H9 (cell line): ENCODE measurements at regions not wholly inside any gene's neighbourhood (a gene's known extent, or its start where the extent isn't known, plus 50 kb on each side); places are given as distances from the start of the nearest gene placed in this dataset.

Experiments used
- DNase-seq: peaks from one replicate; pipeline ENCODE4 v3.0.0-alpha.2; 2017
- H2AFZ ChIP-seq: one replicate; pipeline ENCODE4 v1.6.1; 2013; ENCODE audit warnings: mild to moderate bottlenecking, low read length, control low read depth, moderate library complexity
- H2AK5ac ChIP-seq: 2 replicates; pipeline ENCODE4 v1.6.1; 2013; ENCODE audit warnings: low read length, control low read depth, mixed read lengths; ENCODE audit not compliant: insufficient read length
- H2BK120ac ChIP-seq: one replicate; pipeline ENCODE4 v1.6.1; 2013; ENCODE audit warnings: low read depth, mild to moderate bottlenecking, low read length, control low read depth, inconsistent platforms; ENCODE audit not compliant: poor library complexity, severe bottlenecking
- H2BK12ac ChIP-seq: 2 replicates; pipeline ENCODE4 v1.6.1; 2013; ENCODE audit warnings: low read length, control low read depth, mixed read lengths, low read depth; ENCODE audit not compliant: insufficient read length
- H2BK15ac ChIP-seq: 2 replicates; pipeline ENCODE4 v1.6.1; 2013; ENCODE audit warnings: low read depth, low read length, control low read depth
- H2BK20ac ChIP-seq: one replicate; pipeline ENCODE4 v1.6.1; 2013; ENCODE audit warnings: low read depth, mild to moderate bottlenecking, low read length, control low read depth, inconsistent platforms; ENCODE audit not compliant: poor library complexity, severe bottlenecking
- H2BK5ac ChIP-seq: 2 replicates; pipeline ENCODE4 v1.6.1; 2013; ENCODE audit warnings: low read length, control low read depth, mixed read lengths; ENCODE audit not compliant: insufficient read length
- H3K14ac ChIP-seq: 2 replicates; pipeline ENCODE4 v1.6.1; 2013; ENCODE audit warnings: low read length, control low read depth; ENCODE audit not compliant: insufficient read depth
- H3K18ac ChIP-seq: 2 replicates; pipeline ENCODE4 v1.6.1; 2013; ENCODE audit warnings: low read depth, mild to moderate bottlenecking, mixed read lengths, low read length, control low read depth; ENCODE audit not compliant: insufficient read length
- H3K23ac ChIP-seq: 2 replicates; pipeline ENCODE4 v1.6.1; 2013; ENCODE audit warnings: low read length, control low read depth, mixed read lengths, low read depth; ENCODE audit not compliant: insufficient read length
- H3K23me2 ChIP-seq: 2 replicates; pipeline ENCODE4 v1.6.1; 2013; ENCODE audit warnings: low read depth, mild to moderate bottlenecking, mixed read lengths, low read length, control low read depth; ENCODE audit not compliant: insufficient read length, poor library complexity, severe bottlenecking
- H3K27ac ChIP-seq: 2 replicates; pipeline ENCODE4 v1.5.1; 2013; ENCODE audit warnings: low read length, control low read depth, mixed read lengths, low read depth; ENCODE audit not compliant: insufficient read length
- H3K27me3 ChIP-seq: 2 replicates; pipeline ENCODE4 v1.6.1; 2013; ENCODE audit warnings: low read length, control low read depth, inconsistent platforms; ENCODE audit not compliant: insufficient read depth
- H3K4ac ChIP-seq: 2 replicates; pipeline ENCODE4 v1.6.1; 2013; ENCODE audit warnings: low read depth, mild to moderate bottlenecking, control low read depth, inconsistent platforms, low read length, moderate library complexity
- H3K4me1 ChIP-seq: 2 replicates; pipeline ENCODE4 v1.6.1; 2013; ENCODE audit warnings: low read length, control low read depth, inconsistent platforms; ENCODE audit not compliant: insufficient read depth
- H3K4me2 ChIP-seq: 2 replicates; pipeline ENCODE4 v1.6.1; 2013; ENCODE audit warnings: low read length, control low read depth, mixed read lengths; ENCODE audit not compliant: insufficient read length, insufficient read depth
- H3K56ac ChIP-seq: 2 replicates; pipeline ENCODE4 v1.6.1; 2013; ENCODE audit warnings: low read depth, mild to moderate bottlenecking, mixed read lengths, low read length, control low read depth; ENCODE audit not compliant: insufficient read length
- H3K79me1 ChIP-seq: 2 replicates; pipeline ENCODE4 v1.6.1; 2013; ENCODE audit warnings: low read depth, mild to moderate bottlenecking, moderate library complexity, low read length, control low read depth, inconsistent platforms; ENCODE audit not compliant: insufficient read depth, poor library complexity, severe bottlenecking
- H3K79me2 ChIP-seq: 2 replicates; pipeline ENCODE4 v1.6.1; 2013; ENCODE audit warnings: low read length, control low read depth, inconsistent platforms; ENCODE audit not compliant: insufficient read depth
- H3K9ac ChIP-seq: 2 replicates; pipeline ENCODE4 v1.6.1; 2013; ENCODE audit warnings: low read length, control low read depth, mixed read lengths; ENCODE audit not compliant: insufficient read length; ENCODE audit errors: extremely low read depth
- H3K9me3 ChIP-seq: one replicate; pipeline ENCODE4 v1.6.1; 2013; ENCODE audit warnings: low read depth, low read length, inconsistent platforms; ENCODE audit not compliant: control insufficient read depth
- H3T11ph ChIP-seq: one replicate; pipeline ENCODE4 v1.6.1; 2013; ENCODE audit warnings: mild to moderate bottlenecking, low read length, control low read depth, inconsistent platforms
- H4K20me1 ChIP-seq: one replicate; pipeline ENCODE4 v1.6.1; 2013; ENCODE audit not compliant: control insufficient read depth, insufficient read length, insufficient read depth
- H4K5ac ChIP-seq: 2 replicates; pipeline ENCODE4 v1.6.1; 2013; ENCODE audit warnings: low read depth, mild to moderate bottlenecking, mixed read lengths, low read length, control low read depth; ENCODE audit not compliant: insufficient read length
- H4K8ac ChIP-seq: replicated peaks from 2 replicates; pipeline ENCODE4 v1.6.1; 2013; ENCODE audit warnings: low read length, control low read depth, mixed read lengths, low read depth; ENCODE audit not compliant: insufficient read length
- H4K91ac ChIP-seq: 2 replicates; pipeline ENCODE4 v1.6.1; 2013; ENCODE audit warnings: low read depth, mild to moderate bottlenecking, moderate library complexity, mixed read lengths, low read length, control low read depth; ENCODE audit not compliant: insufficient read length
- H3K27ac Mint-ChIP-seq, 3 experiments: 2 replicates in 2 of 3; 3 replicates in 1 of 3; pipeline ENCODE4 v1.8.0; 2020 to 2021; ENCODE audit warnings: mixed read lengths in 3 of 3, mild to moderate bottlenecking in 1 of 3, moderate library complexity in 1 of 3
- H3K27me3 Mint-ChIP-seq: 2 replicates; pipeline ENCODE4 v1.8.0; 2021; ENCODE audit warnings: low read depth, mild to moderate bottlenecking, moderate library complexity, mixed read lengths
- H3K36me3 Mint-ChIP-seq, 3 experiments: 2 replicates in 2 of 3; 3 replicates in 1 of 3; pipeline ENCODE4 v1.8.0; 2020 to 2021; ENCODE audit warnings: low read depth in 3 of 3, mixed read lengths in 3 of 3; ENCODE audit not compliant: insufficient read depth in 1 of 3
- H3K4me1 Mint-ChIP-seq, 2 experiments: 2 replicates each; pipeline ENCODE4 v1.8.0; 2020; ENCODE audit warnings: mixed read lengths in 2 of 2
- H3K4me3 Mint-ChIP-seq, 2 experiments: 2 replicates in 1 of 2; 3 replicates in 1 of 2; pipeline ENCODE4 v1.8.0; 2020 to 2021; ENCODE audit warnings: mild to moderate bottlenecking in 2 of 2, mixed read lengths in 2 of 2, moderate library complexity in 1 of 2
- H3K9me3 Mint-ChIP-seq, 2 experiments: 2 replicates in 1 of 2; 3 replicates in 1 of 2; pipeline ENCODE4 v1.8.0; 2020; ENCODE audit warnings: mild to moderate bottlenecking in 2 of 2, mixed read lengths in 2 of 2, moderate library complexity in 1 of 2
- CTCF ChIP-seq: fragments of 200-600 bp; sonication (generic); conservative IDR thresholded peaks from 3 replicates; pipeline ENCODE4 v1.8.0; 2021; ENCODE audit warnings: antibody characterized with exemption, mild to moderate bottlenecking
- WGBS: extraction: QIAGEN DNeasy Blood & Tissue Kit; methylation state at CpG from one replicate; pipeline ENCODE4 v1.1.7; 2013; ENCODE audit warnings: missing lambda C conversion rate, low lambda C conversion rate, mixed read lengths; ENCODE audit not compliant: insufficient read length; ENCODE audit errors: extremely low coverage; 5-methylcytosine and 5-hydroxymethylcytosine counted together

GRCh38 chr3:30263238-30263924 is 343.0 kb upstream of the TGFBR2 start:
- no peak overlapping the region for H2AK5ac ChIP-seq
- Mint-ChIP-seq H3K27me3 (peaks cover 2% of the 10 kb centered on the region; the same call in 1 of the 2 replicates), H3K27ac (no peak overlapping the region; a peak in 1 of 7 replicates), H3K9me3 (peaks cover 29 to 30% of the 10 kb centered on the region in 2 experiments), H3K36me3 (peaks cover 6 to 41% (median 26%) of the 10 kb centered on the region in 3 experiments), H3K4me1 (peaks cover 24 to 27% of the 10 kb centered on the region in 2 experiments), H3K4me3 (no peak overlapping the region)
- no peak overlapping the region for H4K91ac ChIP-seq
- no peak overlapping the region for H2BK5ac ChIP-seq
- H3K23ac ChIP-seq = no peak overlapping the region
- no peak overlapping the region for H3K4ac ChIP-seq
- no peak overlapping the region for H4K8ac ChIP-seq
- no peak overlapping the region for H2BK20ac ChIP-seq
- H3K18ac ChIP-seq = no peak overlapping the region
- no peak overlapping the region for H2BK15ac ChIP-seq
- H3K79me2 ChIP-seq = no peaks in the 10 kb centered on the region
- no peaks in the 10 kb centered on the region for H3K27me3 ChIP-seq
- H3K56ac ChIP-seq = no peak overlapping the region
- H3T11ph ChIP-seq = no peak overlapping the region
- H4K5ac ChIP-seq = no peak overlapping the region
- DNase-seq = no peak
- no peaks in the 10 kb centered on the region for H3K79me1 ChIP-seq
- no peak overlapping the region for H2BK120ac ChIP-seq
- H3K9ac ChIP-seq = no peak overlapping the region
- no peak overlapping the region for H3K27ac ChIP-seq
- no peaks in the 10 kb centered on the region for H3K9me3 ChIP-seq
- H3K4me1 ChIP-seq = no peaks in the 10 kb centered on the region; the same call in 1 of the 2 replicates
- no peak overlapping the region for H2BK12ac ChIP-seq
- no peak overlapping the region for H3K4me2 ChIP-seq
- H3K23me2 ChIP-seq = no peaks in the 10 kb centered on the region
- H4K20me1 ChIP-seq = no peaks in the 10 kb centered on the region
- H3K14ac ChIP-seq = no peak overlapping the region
- TF ChIP-seq CTCF = no peak
- no peak overlapping the region for H2AFZ ChIP-seq
- no CpG with 5 or more reads among the region's 5 CpGs for whole genome bisulfite sequencing
